ENCODE measurements at regions not wholly inside any gene's neighbourhood (a gene's known extent, or its start where the extent isn't known, plus 50 kb on each side); places are given as distances from the start of the nearest gene placed in this dataset.
"Not testable (repeated sequence)": the region's sequence is repeated elsewhere in the genome, so short reads cannot be mapped to it uniquely, and the experiment has no call there.

- DNase-seq, result no peak
Measured at GRCh38 chr5:10921160-10921559, 160.1 kb upstream of the DAP start.

GRCh38 chr5:10920400-10920799, 159.4 kb upstream of the DAP start:
- DNase-seq, result no peak

GRCh38 chr5:10914741-10915480, 153.9 kb upstream of the DAP start:
- no peak for DNase-seq

GRCh38 chr5:10913841-10914240, 152.8 kb upstream of the DAP start:
- no peak for DNase-seq

- DNase-seq, result no peak
Measured at GRCh38 chr5:10913181-10913810, 152.3 kb upstream of the DAP start.

- DNase-seq, result no peak
Measured at GRCh38 chr5:10912435-10912834, 151.4 kb upstream of the DAP start.

GRCh38 chr5:10910261-10910660, 149.2 kb upstream of the DAP start:
- no peak for DNase-seq

GRCh38 chr5:10904862-10905432, 143.9 kb upstream of the DAP start:
- no peak for DNase-seq

- no peak for DNase-seq
Measured at GRCh38 chr5:10903786-10904560, 142.9 kb upstream of the DAP start.

- DNase-seq, result no peak
Measured at GRCh38 chr5:10902145-10902544, 141.1 kb upstream of the DAP start.

- no peak for DNase-seq
Measured at GRCh38 chr5:10898514-10898913, 137.5 kb upstream of the DAP start.

- DNase-seq, result no peak
Measured at GRCh38 chr5:10896016-10896415, 135.0 kb upstream of the DAP start.

GRCh38 chr5:10894445-10895054, 133.5 kb upstream of the DAP start:
- no peak for DNase-seq

GRCh38 chr5:10892911-10893215, 131.8 kb upstream of the DAP start:
- no peak for DNase-seq

GRCh38 chr5:10892147-10892910, 131.3 kb upstream of the DAP start:
- DNase-seq, result no peak

- DNase-seq, result no peak
Measured at GRCh38 chr5:10891193-10891592, 130.2 kb upstream of the DAP start.

- DNase-seq, result no peak
Measured at GRCh38 chr5:10886497-10886896, 125.5 kb upstream of the DAP start.

GRCh38 chr5:10885026-10885425, 124.0 kb upstream of the DAP start:
- no peak for DNase-seq

GRCh38 chr5:10883945-10884344, 122.9 kb upstream of the DAP start:
- DNase-seq, result not testable (repeated sequence)

- DNase-seq, result no peak
Measured at GRCh38 chr5:10880934-10881333, 119.9 kb upstream of the DAP start.

GRCh38 chr5:10876996-10877395, 116.0 kb upstream of the DAP start:
- not testable (repeated sequence) for DNase-seq

GRCh38 chr5:10876006-10876744, 115.1 kb upstream of the DAP start:
- no peak for DNase-seq

Measured in NCI-H2107 (cell line).